Spleen (tissue), 11 donors: ENCODE measurements at regions not wholly inside any gene's neighbourhood (a gene's known extent, or its start where the extent isn't known, plus 50 kb on each side); places are given as distances from the start of the nearest gene placed in this dataset.

ENCODE experiments used
- DNase-seq: peaks from one replicate; pipeline ENCODE4 v3.0.0-alpha.2; 2020
- H3K27ac ChIP-seq, 8 donors: fragments of 200-600 bp; sonication (generic) in 7 of 8; 1 replicate in 4 of 8; 2 replicates in 4 of 8; pipeline versions ENCODE4 v1.5.0 to v1.8.0; 2016 to 2021; ENCODE audit warnings: inconsistent platforms in 4 of 8, mild to moderate bottlenecking in 4 of 8, moderate library complexity in 1 of 8
- H3K27me3 ChIP-seq, 7 donors: fragments of 200-600 bp; sonication (generic) in 6 of 7; replicated peaks in 1 of 7; 1 replicate in 4 of 7; 2 replicates in 3 of 7; pipeline versions ENCODE4 v1.5.0 to v1.8.0; 2016 to 2021; ENCODE audit warnings: inconsistent platforms in 3 of 7, mild to moderate bottlenecking in 1 of 7
- H3K36me3 ChIP-seq, 6 donors: fragments of 200-600 bp; sonication (generic) in 5 of 6; 1 replicate in 4 of 6; 2 replicates in 2 of 6; pipeline versions ENCODE4 v1.5.0 to v1.8.0; 2016 to 2021; ENCODE audit warnings: inconsistent platforms in 2 of 6
- H3K4me1 ChIP-seq, 6 donors: fragments of 200-600 bp; sonication (generic) in 5 of 6; 1 replicate in 3 of 6; 2 replicates in 3 of 6; pipeline versions ENCODE4 v1.5.0 to v1.8.0; 2016 to 2021; ENCODE audit warnings: inconsistent platforms in 3 of 6
- H3K4me3 ChIP-seq, 8 donors: fragments of 200-600 bp; sonication (generic) in 7 of 8; 1 replicate in 4 of 8; 2 replicates in 4 of 8; pipeline versions ENCODE4 v1.5.0 to v1.8.0; 2016 to 2021; ENCODE audit warnings: inconsistent platforms in 4 of 8, mild to moderate bottlenecking in 4 of 8, moderate library complexity in 2 of 8
- H3K9me3 ChIP-seq, 8 donors: fragments of 200-600 bp; sonication (generic) in 7 of 8; 1 replicate in 4 of 8; 2 replicates in 4 of 8; pipeline versions ENCODE4 v1.5.0 to v1.8.0; 2016 to 2021; ENCODE audit warnings: inconsistent platforms in 4 of 8
- POLR2A ChIP-seq, 3 donors: fragments of 450-650 bp; IDR thresholded peaks; one replicate each; pipeline ENCODE4 v1.5.1; 2017; ENCODE audit warnings: antibody characterized with exemption in 3 of 3, mild to moderate bottlenecking in 1 of 3
- POLR2AphosphoS5 ChIP-seq, 3 donors: sonication (generic); formaldehyde crosslinking; IDR thresholded peaks; one replicate each; pipeline ENCODE4 v1.5.1; 2017; ENCODE audit warnings: antibody characterized with exemption in 3 of 3
- WGBS, 5 donors: extraction: QIAGEN DNeasy Blood & Tissue Kit in 3 of 5; methylation state at CpG; one replicate each; pipeline versions ENCODE4 v1.1.5 to v1.1.7; 2013 to 2018; 5-methylcytosine and 5-hydroxymethylcytosine counted together
- intact Hi-C: fragments of 100-400 bp; cut with DNase I; formaldehyde crosslinking; loops from one replicate; pipeline ENCODE4 v1.15.0; 2023; ENCODE audit warnings: low total_unique reads
- TF ChIP-seq, protein P1 (sequence below), 11 experiments: fragments of 200-600 bp in 7 of 11; fragments of 450-650 bp in 4 of 11; sonication (generic) in 4 of 11; IDR thresholded peaks in 8 of 11; conservative IDR thresholded peaks in 3 of 11; 1 replicate in 7 of 11; 2 replicates in 4 of 11; pipeline versions ENCODE4 v1.4.0 to v1.8.0; 2016 to 2021; ENCODE audit warnings: antibody characterized with exemption in 11 of 11, inconsistent platforms in 4 of 11, mild to moderate bottlenecking in 1 of 11
- donor health status: healthy with polysubstance abuse.
- donor health status: DM: no; HTN: no; CAD: no; lungs with moderate emphysema.
- donor health status: DM: no; HTN: no; CAD: no.
- donor health status: Bipolar disorder and iron deficiency.
- donor health status: healthy.
- donor health status: DM: no; HTN: no; CAD: no.
- donor health status: DM: yes; HTN: yes; CAD: no.

DNA sequence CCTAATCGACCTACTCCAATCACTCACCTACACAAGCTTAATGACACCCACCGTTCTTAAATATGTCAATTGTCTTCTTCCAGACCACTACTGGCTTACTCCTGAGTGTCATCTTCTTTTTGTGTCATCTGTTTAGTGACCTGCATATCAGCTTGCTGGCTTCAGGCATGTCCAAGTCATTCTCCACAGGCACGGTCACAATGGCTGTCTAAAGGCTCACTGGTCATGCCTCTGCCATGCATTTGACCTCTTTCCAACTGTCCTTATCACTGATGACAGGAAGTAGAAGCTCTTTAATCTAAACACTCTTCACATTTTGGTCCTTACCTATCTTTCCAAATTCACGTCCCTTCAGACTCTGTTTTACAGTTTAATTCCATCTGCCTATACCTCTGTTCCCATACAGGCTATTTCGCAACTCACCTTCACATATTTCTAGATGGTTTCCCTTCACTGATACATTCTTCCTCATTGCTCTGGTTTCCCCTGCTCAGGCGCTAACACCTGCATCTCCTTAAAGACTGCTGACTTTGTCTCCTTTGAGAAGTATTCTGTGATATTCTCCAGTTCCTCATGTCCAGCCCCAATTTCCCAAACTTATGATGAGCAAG, 217.5 kb downstream of the TRIB2 start:
- Histone ChIP-seq H3K27ac (no peak overlapping the region), H3K9me3 (no peaks in the 10 kb centered on the region), H3K4me1 (peaks cover 0 to 21% (median 8%) of the 10 kb centered on the region in 6 donors), H3K27me3 (no peaks in the 10 kb centered on the region), H3K36me3 (no peaks in the 10 kb centered on the region), H3K4me3 (no peak overlapping the region)
- no peak for TF ChIP-seq POLR2AphosphoS5 (IDR thresholded peaks at IDR 0.05)
- TF ChIP-seq, protein P1, sequence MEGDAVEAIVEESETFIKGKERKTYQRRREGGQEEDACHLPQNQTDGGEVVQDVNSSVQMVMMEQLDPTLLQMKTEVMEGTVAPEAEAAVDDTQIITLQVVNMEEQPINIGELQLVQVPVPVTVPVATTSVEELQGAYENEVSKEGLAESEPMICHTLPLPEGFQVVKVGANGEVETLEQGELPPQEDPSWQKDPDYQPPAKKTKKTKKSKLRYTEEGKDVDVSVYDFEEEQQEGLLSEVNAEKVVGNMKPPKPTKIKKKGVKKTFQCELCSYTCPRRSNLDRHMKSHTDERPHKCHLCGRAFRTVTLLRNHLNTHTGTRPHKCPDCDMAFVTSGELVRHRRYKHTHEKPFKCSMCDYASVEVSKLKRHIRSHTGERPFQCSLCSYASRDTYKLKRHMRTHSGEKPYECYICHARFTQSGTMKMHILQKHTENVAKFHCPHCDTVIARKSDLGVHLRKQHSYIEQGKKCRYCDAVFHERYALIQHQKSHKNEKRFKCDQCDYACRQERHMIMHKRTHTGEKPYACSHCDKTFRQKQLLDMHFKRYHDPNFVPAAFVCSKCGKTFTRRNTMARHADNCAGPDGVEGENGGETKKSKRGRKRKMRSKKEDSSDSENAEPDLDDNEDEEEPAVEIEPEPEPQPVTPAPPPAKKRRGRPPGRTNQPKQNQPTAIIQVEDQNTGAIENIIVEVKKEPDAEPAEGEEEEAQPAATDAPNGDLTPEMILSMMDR (IDR thresholded peaks at IDR 0.05 in 8 of 11, conservative IDR thresholded peaks at IDR 0.05 in 3 of 11), result no peak
- no peak for TF ChIP-seq POLR2A (IDR thresholded peaks at IDR 0.05)
- WGBS, 5 donors, result 76 to 85% (median 79%) methylated on average over 6 of the region's 6 CpGs
- DNase-seq, result no peak
- intact Hi-C loops, result loop anchor here (5.0 kb wide), 1 partner anchor 212 kb away; no protein-coding TSS in a partner anchor

DNA sequence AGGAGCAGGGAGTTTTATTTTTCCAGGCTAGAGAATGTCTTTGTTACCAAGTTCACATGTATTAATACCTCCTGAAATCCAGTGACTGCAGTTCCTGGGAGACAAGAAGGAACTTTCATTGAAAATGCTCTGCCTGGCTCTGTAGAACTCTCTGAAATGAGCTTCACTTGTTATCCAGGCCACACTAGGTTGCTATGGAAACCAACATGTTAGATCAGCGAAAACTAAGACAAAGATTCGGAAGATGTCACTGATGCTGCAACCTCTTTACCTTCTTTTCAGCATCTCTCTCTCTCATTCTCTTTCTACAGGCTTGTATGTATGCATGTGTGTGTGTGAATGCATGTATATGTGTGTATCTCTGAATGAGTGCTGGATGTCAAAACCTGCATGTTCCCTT, 218.5 kb downstream of the TRIB2 start:
- Histone ChIP-seq H3K4me1 (peaks cover 0 to 21% (median 8%) of the 10 kb centered on the region in 6 donors), H3K9me3 (no peaks in the 10 kb centered on the region), H3K4me3 (no peak overlapping the region), H3K36me3 (no peaks in the 10 kb centered on the region), H3K27me3 (no peaks in the 10 kb centered on the region), H3K27ac (no peak overlapping the region)
- intact Hi-C loops, result no loop called here
- no peak for DNase-seq
- WGBS, 5 donors, result 91 to 97% (median 95%) methylated on average over 2 of the region's 2 CpGs
- TF ChIP-seq, protein P1 (IDR thresholded peaks at IDR 0.05 in 8 of 11, conservative IDR thresholded peaks at IDR 0.05 in 3 of 11), result no peak
- TF ChIP-seq POLR2AphosphoS5 (IDR thresholded peaks at IDR 0.05) (no peak), POLR2A (IDR thresholded peaks at IDR 0.05) (no peak)

DNA sequence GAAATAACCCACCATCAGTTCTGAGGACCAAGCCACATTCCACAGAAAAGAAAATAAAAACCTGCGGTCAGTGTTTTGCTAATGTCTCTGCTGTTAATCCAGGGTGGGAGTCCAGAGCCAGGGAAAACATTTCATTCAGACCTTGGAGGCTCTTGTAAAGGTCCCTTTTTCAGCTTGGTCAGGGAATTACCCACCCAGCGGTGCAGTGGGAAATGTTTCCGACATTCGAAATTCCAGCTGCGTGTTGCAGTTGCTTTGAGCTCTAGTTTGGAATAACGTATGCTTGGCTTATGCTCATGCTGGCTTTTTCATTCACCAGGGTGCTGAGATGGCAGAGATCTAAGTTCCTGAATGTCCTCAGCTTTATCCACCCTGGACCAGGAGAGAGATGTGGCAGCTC, 219.1 kb downstream of the TRIB2 start:
- no peak overlapping the region for H3K4me3 ChIP-seq
- no peak overlapping the region for H3K27ac ChIP-seq
- 90 to 97% (median 94%) methylated on average over 6 of the region's 6 CpGs for WGBS, 5 donors
- no peaks in the 10 kb centered on the region for H3K9me3 ChIP-seq
- intact Hi-C loops, result no loop called here
- H3K4me1 ChIP-seq, result peaks cover 0 to 19% (median 8%) of the 10 kb centered on the region in 6 donors
- no peak for DNase-seq
- H3K27me3 ChIP-seq, result no peaks in the 10 kb centered on the region
- TF ChIP-seq POLR2A (IDR thresholded peaks at IDR 0.05) (no peak), POLR2AphosphoS5 (IDR thresholded peaks at IDR 0.05) (no peak)
- TF ChIP-seq, protein P1 (IDR thresholded peaks at IDR 0.05 in 8 of 11, conservative IDR thresholded peaks at IDR 0.05 in 3 of 11), result no peak
- H3K36me3 ChIP-seq, result no peaks in the 10 kb centered on the region

DNA sequence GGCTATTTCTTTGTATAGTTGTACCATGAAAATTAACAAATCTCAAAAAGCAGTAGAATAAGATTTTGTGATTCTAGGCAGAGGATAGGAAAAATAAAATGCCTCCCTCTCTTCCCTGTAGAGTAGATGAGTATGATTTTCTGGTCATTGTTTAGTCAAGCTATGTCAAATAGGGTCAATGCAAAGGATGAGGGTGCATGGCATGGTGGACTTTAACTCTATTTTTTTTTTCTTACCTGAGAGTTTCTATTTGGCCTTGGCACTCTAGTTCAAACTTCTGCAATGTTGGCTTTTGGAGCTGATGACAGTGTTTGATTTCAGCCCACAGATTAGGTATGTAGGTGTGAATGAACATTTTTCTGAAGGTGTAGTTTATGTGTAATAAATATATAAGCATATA, 224.5 kb downstream of the TRIB2 start:
- intact Hi-C loops, result no loop called here
- Histone ChIP-seq H3K27ac (no peak overlapping the region), H3K36me3 (no peaks in the 10 kb centered on the region), H3K4me3 (no peak overlapping the region), H3K9me3 (peaks cover 0 to 10% (median 0%) of the 10 kb centered on the region in 8 donors), H3K4me1 (no peaks in the 10 kb centered on the region), H3K27me3 (no peaks in the 10 kb centered on the region)
- TF ChIP-seq POLR2AphosphoS5 (IDR thresholded peaks at IDR 0.05) (no peak), POLR2A (IDR thresholded peaks at IDR 0.05) (no peak)
- TF ChIP-seq, protein P1 (IDR thresholded peaks at IDR 0.05 in 8 of 11, conservative IDR thresholded peaks at IDR 0.05 in 3 of 11), result no peak
- no peak for DNase-seq
